Stimulated activated effector memory CD8-positive, alpha-beta T cell treated with anti-CD3 and anti-CD28 coated beads, Interleukin-12 subunit alpha, Interleukin-12 subunit beta, amount 100 ng/mL, for 72 hours (primary cell): ENCODE measurements at regions not wholly inside any gene's neighbourhood (a gene's known extent, or its start where the extent isn't known, plus 50 kb on each side); places are given as distances from the start of the nearest gene placed in this dataset.

Experiments used
- ATAC-seq: fragments of 150-1000 bp; cut with Tn5 transposase; 2 replicates; pipeline ENCODE4 v1.10.0; 2021
- DNase-seq, 2 donors: peaks; one replicate each; pipeline ENCODE4 v3.0.0; 2021 to 2022; ENCODE audit warnings: low spot score in 2 of 2
- H3K27ac Mint-ChIP-seq: one replicate; pipeline ENCODE4 v1.8.0; 2022; ENCODE audit warnings: mild to moderate bottlenecking, mixed read lengths
- H3K36me3 Mint-ChIP-seq: one replicate; pipeline ENCODE4 v1.8.0; 2022; ENCODE audit warnings: mild to moderate bottlenecking, mixed read lengths
- H3K4me1 Mint-ChIP-seq: one replicate; pipeline ENCODE4 v1.8.0; 2022; ENCODE audit warnings: mixed read lengths
- H3K4me3 Mint-ChIP-seq: one replicate; pipeline ENCODE4 v1.8.0; 2022; ENCODE audit warnings: mild to moderate bottlenecking, mixed read lengths
- H3K9me3 Mint-ChIP-seq: one replicate; pipeline ENCODE4 v1.8.0; 2022; ENCODE audit warnings: mixed read lengths

GRCh38 chr21:16634515-16634914 lies 878.3 kb upstream of the CXADR start:
- Mint-ChIP-seq H3K4me3 (no peak overlapping the region), H3K27ac (no peak overlapping the region), H3K9me3 (peaks cover 6% of the 10 kb centered on the region), H3K4me1 (no peaks in the 10 kb centered on the region), H3K36me3 (no peaks in the 10 kb centered on the region)
- no peak for DNase-seq
- no peak for ATAC-seq

DNA sequence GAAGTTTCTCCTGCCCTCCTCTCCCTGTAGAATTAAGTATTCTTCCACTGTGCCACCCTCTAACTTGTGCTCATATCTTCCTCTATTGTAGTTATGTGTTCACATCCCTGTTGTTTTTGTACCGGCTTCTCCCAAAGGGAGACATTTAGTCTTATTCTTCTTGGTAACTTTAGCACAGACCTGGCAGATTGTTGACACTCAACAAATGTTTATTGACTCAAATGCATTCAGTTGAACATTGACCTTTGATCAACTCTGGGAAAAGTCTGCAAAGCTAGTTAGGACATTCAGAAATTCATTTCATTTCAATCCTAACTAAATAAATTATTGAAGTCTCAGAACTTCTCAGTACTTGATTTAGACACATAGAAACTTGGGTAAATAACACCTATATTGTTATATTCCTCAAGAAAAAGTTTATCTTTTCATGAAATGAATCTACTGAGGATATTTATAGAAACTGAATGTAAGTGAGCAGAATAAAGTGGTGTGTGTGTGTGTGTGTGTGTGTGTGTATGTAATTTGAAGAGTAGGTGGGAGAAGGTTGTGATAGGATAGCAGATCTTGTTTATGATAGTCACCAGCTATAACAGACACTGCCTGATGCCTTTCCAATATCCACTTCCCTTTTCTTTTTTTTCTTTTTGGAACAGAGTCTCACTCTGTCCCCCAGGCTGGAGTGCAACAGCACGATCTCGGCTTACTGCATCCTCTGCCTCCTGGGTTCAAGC lies 872.4 kb upstream of the CXADR start:
- no peak overlapping the region for H3K4me3 Mint-ChIP-seq
- ATAC-seq (no peak), DNase-seq (no peak)
- no peaks in the 10 kb centered on the region for H3K36me3 Mint-ChIP-seq
- H3K4me1 Mint-ChIP-seq, result no peaks in the 10 kb centered on the region
- no peak overlapping the region for H3K27ac Mint-ChIP-seq
- peaks cover 15% of the 10 kb centered on the region for H3K9me3 Mint-ChIP-seq

- H3K9me3 Mint-ChIP-seq, result peaks cover 19% of the 10 kb centered on the region
- H3K27ac Mint-ChIP-seq, result no peak overlapping the region
- H3K36me3 Mint-ChIP-seq, result no peaks in the 10 kb centered on the region
- H3K4me1 Mint-ChIP-seq, result no peaks in the 10 kb centered on the region
- DNase-seq (no peak), ATAC-seq (no peak)
- H3K4me3 Mint-ChIP-seq, result no peak overlapping the region
Observed at GRCh38 chr21:16642353-16642752, 870.5 kb upstream of the CXADR start.

GRCh38 chr21:16644685-16645084 lies 868.2 kb upstream of the CXADR start:
- H3K27ac Mint-ChIP-seq, result no peak overlapping the region
- H3K4me3 Mint-ChIP-seq, result no peak overlapping the region
- peaks cover 24% of the 10 kb centered on the region for H3K9me3 Mint-ChIP-seq
- H3K36me3 Mint-ChIP-seq, result no peaks in the 10 kb centered on the region
- H3K4me1 Mint-ChIP-seq, result no peaks in the 10 kb centered on the region
- no peak for ATAC-seq
- DNase-seq, result no peak

DNA sequence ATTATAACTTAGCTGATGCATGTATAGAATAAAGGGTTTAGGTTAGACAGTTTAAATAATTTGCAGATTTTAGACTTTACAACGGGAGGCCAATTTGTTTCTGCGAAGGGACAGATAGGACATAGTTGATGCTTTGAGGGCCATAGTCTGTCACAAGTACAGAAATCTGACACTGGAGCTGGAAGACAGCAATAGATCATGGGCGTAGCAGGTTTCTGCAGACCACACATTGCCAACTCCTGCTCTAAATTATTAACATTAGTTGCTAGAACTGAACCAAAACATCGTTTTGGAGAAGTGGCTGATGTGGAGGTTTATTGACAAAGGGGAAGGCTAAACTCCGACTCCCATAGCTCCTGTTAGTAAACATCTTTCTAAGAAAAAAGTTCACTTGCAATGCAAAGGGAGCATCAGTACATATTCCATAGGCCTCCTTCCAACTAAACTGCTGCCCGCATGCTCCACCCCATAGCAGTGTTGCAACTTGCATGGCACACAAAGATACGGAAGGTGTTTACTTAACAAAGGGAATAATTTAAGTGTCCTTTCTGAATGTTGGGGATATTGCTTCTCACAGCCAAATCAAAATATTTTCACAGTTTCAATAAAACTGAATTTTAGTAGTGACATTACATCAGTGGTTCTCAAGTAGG lies 862.0 kb upstream of the CXADR start:
- ATAC-seq, result no peak
- H3K36me3 Mint-ChIP-seq, result no peaks in the 10 kb centered on the region
- H3K9me3 Mint-ChIP-seq, result peaks cover 15% of the 10 kb centered on the region
- no peak overlapping the region for H3K4me3 Mint-ChIP-seq
- DNase-seq, result no peak
- no peaks in the 10 kb centered on the region for H3K4me1 Mint-ChIP-seq
- no peak overlapping the region for H3K27ac Mint-ChIP-seq

- H3K4me1 Mint-ChIP-seq, result no peaks in the 10 kb centered on the region
- H3K36me3 Mint-ChIP-seq, result no peaks in the 10 kb centered on the region
- ATAC-seq (no peak), DNase-seq (no peak)
- H3K27ac Mint-ChIP-seq, result no peak overlapping the region
- H3K4me3 Mint-ChIP-seq, result no peak overlapping the region
- H3K9me3 Mint-ChIP-seq, result peaks cover 13% of the 10 kb centered on the region
Observed at GRCh38 chr21:16651956-16652355, 860.9 kb upstream of the CXADR start.

DNA sequence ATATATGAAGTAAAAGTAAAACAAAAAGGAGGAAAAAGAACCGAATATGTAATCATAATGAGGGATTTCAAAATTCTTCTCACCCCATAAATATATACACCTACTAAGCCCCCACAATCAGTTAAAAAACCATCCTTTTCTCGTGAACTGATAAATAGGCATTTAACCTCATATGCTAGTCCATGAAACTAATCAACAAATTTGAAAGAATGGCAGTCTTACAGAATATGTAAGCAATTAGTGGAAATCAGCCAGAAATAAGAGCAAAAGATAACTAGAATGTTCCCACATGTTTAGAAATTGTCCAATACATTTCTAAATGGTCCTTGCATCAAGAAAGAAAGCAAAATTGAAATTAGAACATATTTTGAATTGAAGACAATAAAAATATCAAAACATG lies 849.4 kb upstream of the CXADR start:
- no peak overlapping the region for H3K4me3 Mint-ChIP-seq
- H3K4me1 Mint-ChIP-seq, result no peaks in the 10 kb centered on the region
- peaks cover 9% of the 10 kb centered on the region for H3K9me3 Mint-ChIP-seq
- no peaks in the 10 kb centered on the region for H3K36me3 Mint-ChIP-seq
- DNase-seq (no peak), ATAC-seq (no peak)
- H3K27ac Mint-ChIP-seq, result no peak overlapping the region

- DNase-seq (no peak), ATAC-seq (no peak)
- H3K9me3 Mint-ChIP-seq, result peaks cover 12% of the 10 kb centered on the region
- H3K36me3 Mint-ChIP-seq, result no peaks in the 10 kb centered on the region
- no peak overlapping the region for H3K27ac Mint-ChIP-seq
- no peaks in the 10 kb centered on the region for H3K4me1 Mint-ChIP-seq
- H3K4me3 Mint-ChIP-seq, result no peak overlapping the region
Observed at GRCh38 chr21:16667395-16667794, 845.4 kb upstream of the CXADR start.

DNA sequence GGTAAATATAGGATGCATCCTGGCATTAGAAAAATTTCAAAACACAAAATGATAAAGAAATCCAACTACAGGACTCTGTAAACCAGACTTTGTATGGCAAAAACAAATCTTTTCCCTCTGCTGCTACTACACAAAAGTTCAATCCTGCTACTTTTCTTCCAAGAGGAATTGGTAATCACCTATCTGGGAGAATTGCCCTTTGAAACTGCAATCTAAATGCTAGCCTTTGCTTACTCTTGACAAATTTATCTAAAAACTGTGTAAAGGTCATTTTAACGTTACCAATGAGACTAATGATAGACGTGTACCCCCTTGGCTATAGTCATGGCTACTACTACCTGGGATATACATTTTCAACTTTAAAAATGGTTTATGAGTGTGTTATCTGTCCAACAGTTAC lies 837.9 kb upstream of the CXADR start:
- ATAC-seq, result no peak
- no peaks in the 10 kb centered on the region for H3K4me1 Mint-ChIP-seq
- DNase-seq, result no peak
- H3K27ac Mint-ChIP-seq, result no peak overlapping the region
- no peaks in the 10 kb centered on the region for H3K36me3 Mint-ChIP-seq
- no peak overlapping the region for H3K4me3 Mint-ChIP-seq
- H3K9me3 Mint-ChIP-seq, result peaks cover 16% of the 10 kb centered on the region

- DNase-seq, result no peak
- Mint-ChIP-seq H3K9me3 (peaks cover 18% of the 10 kb centered on the region), H3K4me3 (no peak overlapping the region), H3K36me3 (no peaks in the 10 kb centered on the region), H3K4me1 (no peaks in the 10 kb centered on the region), H3K27ac (no peak overlapping the region)
- no peak for ATAC-seq
Observed at GRCh38 chr21:16676391-16676790, 836.5 kb upstream of the CXADR start.

- no peak for DNase-seq
- Mint-ChIP-seq H3K4me3 (no peak overlapping the region), H3K4me1 (no peaks in the 10 kb centered on the region), H3K9me3 (peaks cover 17% of the 10 kb centered on the region), H3K36me3 (no peaks in the 10 kb centered on the region), H3K27ac (no peak overlapping the region)
- ATAC-seq, result no peak
Observed at GRCh38 chr21:16678429-16679160, 834.2 kb upstream of the CXADR start.

GRCh38 chr21:16695074-16695473 lies 817.8 kb upstream of the CXADR start:
- Mint-ChIP-seq H3K9me3 (peaks cover 15% of the 10 kb centered on the region), H3K4me3 (no peak overlapping the region), H3K4me1 (no peaks in the 10 kb centered on the region), H3K27ac (no peak overlapping the region), H3K36me3 (no peaks in the 10 kb centered on the region)
- no peak for DNase-seq
- ATAC-seq, result no peak

GRCh38 chr21:16707274-16707673 lies 805.6 kb upstream of the CXADR start:
- Mint-ChIP-seq H3K4me1 (no peaks in the 10 kb centered on the region), H3K4me3 (no peak overlapping the region), H3K9me3 (peaks cover 19% of the 10 kb centered on the region), H3K27ac (no peak overlapping the region), H3K36me3 (no peaks in the 10 kb centered on the region)
- ATAC-seq (no peak), DNase-seq (no peak)

GRCh38 chr21:16708101-16708835 lies 804.6 kb upstream of the CXADR start:
- H3K9me3 Mint-ChIP-seq, result peaks cover 21% of the 10 kb centered on the region
- H3K27ac Mint-ChIP-seq, result no peak overlapping the region
- no peaks in the 10 kb centered on the region for H3K4me1 Mint-ChIP-seq
- ATAC-seq (no peak), DNase-seq (no peak)
- H3K4me3 Mint-ChIP-seq, result no peak overlapping the region
- H3K36me3 Mint-ChIP-seq, result no peaks in the 10 kb centered on the region

- Mint-ChIP-seq H3K36me3 (no peaks in the 10 kb centered on the region), H3K4me1 (no peaks in the 10 kb centered on the region), H3K27ac (no peak overlapping the region), H3K9me3 (peaks cover 19% of the 10 kb centered on the region), H3K4me3 (no peak overlapping the region)
- ATAC-seq (no peak), DNase-seq (no peak)
Observed at GRCh38 chr21:16709866-16710550, 802.8 kb upstream of the CXADR start.
